ENCODE measurements at regions not wholly inside any gene's neighbourhood (a gene's known extent, or its start where the extent isn't known, plus 50 kb on each side); places are given as distances from the start of the nearest gene placed in this dataset.

DNA sequence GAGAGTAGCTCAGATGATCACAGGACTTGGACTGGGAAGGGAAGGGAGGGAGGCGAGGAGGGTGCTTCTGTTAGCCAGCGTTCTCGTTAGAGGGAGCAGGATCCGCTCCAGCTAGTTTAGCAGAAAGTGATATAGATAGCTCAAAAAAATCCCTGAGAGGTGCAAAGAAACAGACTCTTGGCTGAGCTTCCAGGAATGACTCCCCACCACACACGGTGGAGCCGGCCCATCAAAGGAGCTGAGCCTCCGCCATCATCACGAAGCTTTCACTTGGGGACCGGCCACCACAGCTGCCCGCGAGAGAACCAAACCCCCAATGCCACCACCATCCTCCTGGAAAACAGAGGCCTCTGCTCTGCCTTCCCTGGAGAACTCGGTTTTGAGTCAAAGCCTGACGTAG, 124.6 kb upstream of the BCL2L14 start:
- Mint-ChIP-seq H3K27ac (ENCODE audit: unreplicated experiment) (no peak overlapping the region), H3K9me3 (ENCODE audit: low read depth) (no peaks in the 10 kb centered on the region), H3K27me3 (ENCODE audit: low read depth) (peaks cover 5% of the 10 kb centered on the region), H3K36me3 (ENCODE audit: low read depth) (peaks cover 6% of the 10 kb centered on the region), H3K4me3 (ENCODE audit: unreplicated experiment) (no peak overlapping the region), H3K4me1 (ENCODE audit: low read depth) (peaks cover 6% of the 10 kb centered on the region)
- DNase-seq (ENCODE audit: low spot score) = no peak
- TF ChIP-seq, protein P1, sequence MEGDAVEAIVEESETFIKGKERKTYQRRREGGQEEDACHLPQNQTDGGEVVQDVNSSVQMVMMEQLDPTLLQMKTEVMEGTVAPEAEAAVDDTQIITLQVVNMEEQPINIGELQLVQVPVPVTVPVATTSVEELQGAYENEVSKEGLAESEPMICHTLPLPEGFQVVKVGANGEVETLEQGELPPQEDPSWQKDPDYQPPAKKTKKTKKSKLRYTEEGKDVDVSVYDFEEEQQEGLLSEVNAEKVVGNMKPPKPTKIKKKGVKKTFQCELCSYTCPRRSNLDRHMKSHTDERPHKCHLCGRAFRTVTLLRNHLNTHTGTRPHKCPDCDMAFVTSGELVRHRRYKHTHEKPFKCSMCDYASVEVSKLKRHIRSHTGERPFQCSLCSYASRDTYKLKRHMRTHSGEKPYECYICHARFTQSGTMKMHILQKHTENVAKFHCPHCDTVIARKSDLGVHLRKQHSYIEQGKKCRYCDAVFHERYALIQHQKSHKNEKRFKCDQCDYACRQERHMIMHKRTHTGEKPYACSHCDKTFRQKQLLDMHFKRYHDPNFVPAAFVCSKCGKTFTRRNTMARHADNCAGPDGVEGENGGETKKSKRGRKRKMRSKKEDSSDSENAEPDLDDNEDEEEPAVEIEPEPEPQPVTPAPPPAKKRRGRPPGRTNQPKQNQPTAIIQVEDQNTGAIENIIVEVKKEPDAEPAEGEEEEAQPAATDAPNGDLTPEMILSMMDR (IDR thresholded peaks at IDR 0.05) = no peak

DNA sequence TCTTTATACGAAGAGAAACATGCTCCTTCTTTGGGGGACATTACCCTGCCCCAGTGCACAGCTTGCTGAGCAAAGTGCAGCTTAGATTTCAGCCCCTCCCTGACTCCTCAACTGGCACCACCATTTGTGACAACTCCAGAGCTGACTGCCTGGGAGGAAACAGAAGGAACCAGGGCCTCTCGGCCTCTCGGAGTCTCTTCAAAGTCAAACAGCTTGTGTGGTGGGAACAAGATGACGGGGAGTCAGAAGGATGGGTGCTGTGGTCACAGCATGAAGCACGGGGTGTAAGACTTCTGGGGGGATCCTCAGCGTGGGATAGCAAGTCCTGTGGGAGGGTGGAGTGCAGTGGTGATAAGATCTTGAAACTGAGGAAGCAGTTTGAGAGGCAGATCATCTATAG, 123.5 kb upstream of the BCL2L14 start:
- Mint-ChIP-seq H3K4me1 (ENCODE audit: low read depth) (no peaks in the 10 kb centered on the region), H3K27ac (ENCODE audit: unreplicated experiment) (no peak overlapping the region), H3K27me3 (ENCODE audit: low read depth) (peaks cover 5% of the 10 kb centered on the region), H3K9me3 (ENCODE audit: low read depth) (no peaks in the 10 kb centered on the region), H3K36me3 (ENCODE audit: low read depth) (peaks cover 6% of the 10 kb centered on the region), H3K4me3 (ENCODE audit: unreplicated experiment) (no peak overlapping the region)
- TF ChIP-seq, protein P1 (IDR thresholded peaks at IDR 0.05) = no peak
- DNase-seq (ENCODE audit: low spot score) = no peak

DNA sequence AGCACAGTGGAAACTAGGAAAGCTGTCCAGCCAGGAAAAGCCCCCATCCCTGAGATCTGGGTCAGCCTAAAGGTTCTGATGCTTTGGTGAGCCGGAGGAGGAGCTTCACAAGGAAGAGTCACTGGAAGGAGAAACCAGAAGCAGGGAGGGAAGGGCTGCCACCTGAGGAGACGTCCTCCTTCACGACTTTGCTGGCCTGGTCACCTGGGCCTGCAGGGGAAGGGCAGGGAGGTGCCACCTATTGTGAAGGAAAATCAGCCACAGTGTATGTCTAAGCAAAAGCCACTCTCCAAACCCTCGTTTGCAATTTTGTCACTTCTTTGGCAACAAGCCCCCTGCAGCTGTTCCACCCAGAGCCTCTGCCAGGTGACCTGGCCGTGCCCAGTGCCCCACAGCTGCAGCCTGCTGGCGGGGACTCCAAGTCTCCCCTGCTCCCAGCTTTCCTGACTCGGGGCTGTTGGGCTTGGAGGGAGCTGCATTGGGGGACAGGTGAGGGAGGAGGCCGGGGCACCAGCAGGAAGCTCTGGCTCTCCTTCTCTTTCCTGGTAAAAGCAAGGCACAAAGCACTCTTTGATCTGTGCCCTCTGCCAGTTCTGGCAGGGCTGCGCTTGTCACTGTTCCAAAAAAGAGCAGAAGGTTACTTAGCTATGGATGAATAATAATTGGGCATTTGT, 120.9 kb upstream of the BCL2L14 start:
- TF ChIP-seq, protein P1 (IDR thresholded peaks at IDR 0.05) = no peak
- H3K27ac Mint-ChIP-seq (ENCODE audit: unreplicated experiment) = no peak overlapping the region
- H3K4me3 Mint-ChIP-seq (ENCODE audit: unreplicated experiment) = no peak overlapping the region
- no peak for DNase-seq (ENCODE audit: low spot score)
- H3K27me3 Mint-ChIP-seq (ENCODE audit: low read depth) = peaks cover 7% of the 10 kb centered on the region
- H3K4me1 Mint-ChIP-seq (ENCODE audit: low read depth) = no peaks in the 10 kb centered on the region
- H3K36me3 Mint-ChIP-seq (ENCODE audit: low read depth) = peaks cover 3% of the 10 kb centered on the region
- H3K9me3 Mint-ChIP-seq (ENCODE audit: low read depth) = no peaks in the 10 kb centered on the region

DNA sequence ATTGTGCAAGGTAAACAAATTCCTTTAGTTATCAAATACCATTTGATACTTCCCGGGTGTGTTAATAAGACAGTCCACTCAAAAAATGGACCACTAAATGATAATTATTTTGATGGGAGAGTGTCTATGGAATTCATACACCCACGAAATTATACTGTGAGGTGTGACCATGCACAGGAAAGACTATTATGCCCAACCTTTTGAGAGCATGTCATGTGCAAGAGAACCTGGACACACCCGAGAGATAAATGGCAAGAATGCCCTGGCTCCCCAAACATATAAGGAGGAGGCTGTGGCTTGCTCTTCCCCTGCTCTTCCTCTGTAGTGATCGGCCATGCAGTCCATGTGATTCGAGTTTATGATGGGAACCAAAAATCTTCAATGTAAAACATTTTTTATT, 119.5 kb upstream of the BCL2L14 start:
- Mint-ChIP-seq H3K9me3 (ENCODE audit: low read depth) (no peaks in the 10 kb centered on the region), H3K27ac (ENCODE audit: unreplicated experiment) (no peak overlapping the region), H3K4me1 (ENCODE audit: low read depth) (no peaks in the 10 kb centered on the region), H3K27me3 (ENCODE audit: low read depth) (peaks cover 10% of the 10 kb centered on the region), H3K36me3 (ENCODE audit: low read depth) (peaks cover 3% of the 10 kb centered on the region), H3K4me3 (ENCODE audit: unreplicated experiment) (no peak overlapping the region)
- DNase-seq (ENCODE audit: low spot score) = no peak
- TF ChIP-seq, protein P1 (IDR thresholded peaks at IDR 0.05) = no peak

GRCh38 chr12:11953523-11953922, 117.2 kb upstream of the BCL2L14 start:
- Mint-ChIP-seq H3K27me3 (ENCODE audit: low read depth) (peaks cover 10% of the 10 kb centered on the region), H3K9me3 (ENCODE audit: low read depth) (no peaks in the 10 kb centered on the region), H3K36me3 (ENCODE audit: low read depth) (peaks cover 3% of the 10 kb centered on the region), H3K4me3 (ENCODE audit: unreplicated experiment) (no peak overlapping the region), H3K27ac (ENCODE audit: unreplicated experiment) (no peak overlapping the region), H3K4me1 (ENCODE audit: low read depth) (peaks cover 7% of the 10 kb centered on the region)
- TF ChIP-seq, protein P1 (IDR thresholded peaks at IDR 0.05) = no peak
- no peak for DNase-seq (ENCODE audit: low spot score)
